SHP77 (cell line): ENCODE measurements at regions not wholly inside any gene's neighbourhood (a gene's known extent, or its start where the extent isn't known, plus 50 kb on each side); places are given as distances from the start of the nearest gene placed in this dataset.

Experiments used
- DNase-seq, 2 experiments: peaks; one replicate each; lab custom pipeline; 2025; lab: John Stamatoyannopoulos, UW

GRCh38 chr9:13896922-13897835 lies 416.8 kb downstream of the NFIB start:
- DNase-seq, result no peak

DNA sequence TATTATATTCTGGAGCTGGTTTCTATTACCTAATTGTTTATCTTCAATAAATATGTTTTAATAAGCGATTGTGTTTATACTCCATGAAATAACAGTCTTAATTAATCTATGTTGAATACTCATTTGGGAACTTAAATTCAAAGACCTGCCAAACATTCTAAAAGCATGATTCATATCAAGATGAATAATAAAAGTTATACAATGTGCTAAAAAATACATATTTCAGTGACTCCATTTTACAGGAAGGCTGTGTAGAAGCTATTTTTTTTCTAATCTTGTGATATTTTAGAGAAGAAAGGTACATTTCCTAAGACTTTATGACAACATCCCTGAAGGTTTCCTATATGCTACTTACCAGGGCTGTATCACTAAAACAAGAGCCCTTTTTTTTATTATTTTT lies 417.9 kb downstream of the NFIB start:
- no peak for DNase-seq

DNA sequence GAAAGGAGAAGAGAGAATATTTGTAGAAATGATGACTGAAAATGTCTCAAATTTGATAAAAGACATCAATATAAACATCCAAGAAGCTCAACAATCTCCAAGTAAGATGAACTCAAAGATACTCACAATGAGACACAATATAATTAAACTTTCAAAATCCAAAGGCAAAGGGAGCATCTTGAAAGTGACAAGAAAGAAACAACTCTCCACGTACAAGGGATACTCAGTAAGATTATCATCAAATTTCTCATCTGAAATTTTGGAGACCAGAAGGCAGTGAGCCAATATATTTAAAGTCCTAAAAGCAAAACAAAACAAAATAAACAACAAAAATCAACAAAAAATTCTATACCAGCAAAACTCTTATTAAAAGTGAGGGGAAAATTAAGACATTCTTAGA lies 428.7 kb downstream of the NFIB start:
- DNase-seq, result no peak

DNA sequence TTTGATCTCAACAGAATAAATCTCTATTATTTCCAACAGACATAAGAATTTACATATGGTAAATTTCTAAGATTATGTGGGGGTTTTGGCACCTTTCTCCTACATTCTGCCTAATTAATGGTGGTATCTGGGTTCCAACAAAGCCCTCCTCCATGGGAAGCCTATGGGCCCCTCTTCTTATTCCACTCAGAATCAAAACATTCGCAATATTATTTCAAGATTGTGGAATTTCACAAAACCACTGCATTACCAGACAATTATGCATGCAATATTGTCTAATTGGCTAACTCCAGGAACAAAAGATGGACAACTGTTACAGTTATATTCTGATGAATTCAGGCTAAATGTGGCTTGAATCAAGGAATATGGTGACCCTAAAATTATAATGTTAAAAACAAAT lies 434.0 kb downstream of the NFIB start:
- no peak for DNase-seq

DNA sequence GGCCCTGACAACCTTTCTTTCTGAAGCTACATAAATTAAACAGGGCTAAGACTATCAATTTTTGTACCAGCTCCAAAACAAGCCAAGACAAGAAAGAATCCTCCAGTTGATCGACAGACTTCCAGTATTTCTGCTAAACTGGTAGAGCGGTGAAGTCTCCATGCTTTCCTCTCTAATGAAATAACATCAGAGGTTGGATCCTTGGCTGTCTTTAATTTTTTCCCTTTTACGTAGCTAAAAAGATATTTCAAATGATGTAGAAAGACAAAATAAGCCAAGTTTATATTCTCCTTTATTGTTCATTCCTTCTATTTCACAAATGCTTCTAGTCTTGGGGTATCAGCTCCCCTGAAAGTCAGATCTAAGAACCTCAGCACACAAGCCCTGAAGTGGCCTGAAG lies 434.9 kb downstream of the NFIB start:
- no peak for DNase-seq

GRCh38 chr9:13878241-13878711 lies 435.7 kb downstream of the NFIB start:
- no peak for DNase-seq

- DNase-seq, result no peak
These were observed 437.2 kb downstream of the NFIB start for GRCh38 chr9:13876741-13877140.

GRCh38 chr9:13873203-13873602 lies 440.7 kb downstream of the NFIB start:
- no peak for DNase-seq

DNA sequence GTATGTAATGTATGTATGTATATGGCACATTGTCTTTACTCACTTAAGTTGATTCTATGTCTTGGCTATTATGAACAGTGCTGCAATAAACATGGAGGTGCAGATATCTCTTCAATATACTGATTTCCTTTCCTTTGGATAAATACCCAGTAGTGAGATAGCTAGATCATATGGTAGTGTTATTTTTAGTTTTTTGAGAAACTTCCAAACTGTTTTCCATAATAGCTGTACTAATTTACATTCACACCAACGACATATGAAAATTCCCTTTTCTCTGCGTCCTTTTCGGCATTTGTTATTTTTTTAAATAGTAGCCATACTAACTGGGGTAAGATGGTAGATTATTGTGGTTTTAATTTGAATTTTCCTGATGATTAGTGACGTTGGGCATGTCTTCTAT lies 445.6 kb downstream of the NFIB start:
- DNase-seq, result no peak

GRCh38 chr9:13865869-13866268 lies 448.1 kb downstream of the NFIB start:
- DNase-seq, result no peak

DNA sequence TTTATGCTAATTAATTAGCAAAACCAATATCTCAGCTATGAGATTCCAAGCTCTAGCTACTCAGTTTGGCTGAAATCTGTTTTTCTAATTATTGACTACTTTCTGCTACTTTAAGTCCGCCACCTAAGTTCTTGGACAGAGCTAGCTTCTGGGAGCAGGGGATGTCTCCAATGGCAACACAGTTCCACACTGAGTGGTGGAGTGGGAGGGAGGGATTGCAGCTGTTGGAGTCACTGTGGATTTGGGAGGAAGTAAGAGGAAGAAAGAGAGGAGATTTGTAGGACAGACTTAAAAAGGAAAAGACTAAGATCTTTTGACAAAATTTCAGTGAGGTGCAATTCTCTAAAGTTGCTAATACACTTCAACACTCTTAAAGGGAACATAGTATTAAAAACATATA lies 450.8 kb downstream of the NFIB start:
- DNase-seq, result no peak

- DNase-seq, result no peak
These were observed 451.3 kb downstream of the NFIB start for GRCh38 chr9:13862654-13863053.

DNA sequence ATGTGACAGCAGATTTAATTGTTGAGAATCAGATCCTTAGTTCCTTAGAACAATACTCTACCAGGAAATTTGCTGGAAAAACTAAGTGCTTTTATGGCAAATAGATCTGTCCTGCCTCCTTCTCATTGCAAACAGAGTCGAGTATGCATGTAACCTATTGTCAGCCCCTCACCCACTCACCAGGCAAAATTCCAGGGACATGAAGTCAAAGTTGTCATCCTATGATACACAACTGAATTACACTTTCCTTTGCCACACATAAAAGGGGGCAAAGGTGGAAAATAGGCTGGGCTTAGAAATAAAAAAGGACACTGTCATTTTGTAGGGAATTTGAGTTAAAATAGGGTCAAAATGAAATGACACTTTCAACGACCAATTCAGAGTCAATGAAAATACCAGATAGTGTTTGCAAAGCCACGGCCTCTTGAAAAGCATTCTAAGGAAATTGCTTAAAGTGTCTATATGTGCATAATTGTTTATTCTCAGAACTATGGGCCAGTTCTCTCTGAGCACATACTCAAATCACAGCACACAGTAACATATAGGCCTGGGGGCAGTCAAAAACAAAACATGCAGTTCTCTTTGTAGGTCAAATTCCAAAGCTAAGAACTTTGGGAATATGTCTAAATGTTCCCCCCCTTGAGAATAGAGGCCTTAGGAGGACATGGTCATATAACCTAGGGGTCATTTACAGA lies 452.8 kb downstream of the NFIB start:
- DNase-seq, result no peak

DNA sequence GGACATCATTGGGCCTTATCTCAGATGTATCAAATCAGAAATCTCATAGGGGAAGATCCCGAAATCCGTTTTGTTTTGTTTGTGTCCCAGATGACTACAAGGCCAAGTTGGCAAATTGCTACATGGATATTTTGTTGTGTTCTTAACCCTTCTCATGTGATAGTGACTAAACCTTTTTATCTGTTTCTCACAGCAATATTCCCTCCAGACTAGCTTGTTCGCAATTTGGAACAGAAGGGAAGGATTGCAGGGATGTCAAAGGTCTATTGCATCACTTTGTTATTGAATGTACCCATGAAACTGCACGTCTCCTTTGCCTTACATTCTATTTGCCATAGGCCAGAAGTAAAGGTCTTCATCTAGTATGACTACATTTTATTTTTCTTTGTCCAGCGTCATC lies 453.9 kb downstream of the NFIB start:
- DNase-seq, result no peak

- DNase-seq, result no peak
These were observed 456.4 kb downstream of the NFIB start for GRCh38 chr9:13857521-13857920.

DNA sequence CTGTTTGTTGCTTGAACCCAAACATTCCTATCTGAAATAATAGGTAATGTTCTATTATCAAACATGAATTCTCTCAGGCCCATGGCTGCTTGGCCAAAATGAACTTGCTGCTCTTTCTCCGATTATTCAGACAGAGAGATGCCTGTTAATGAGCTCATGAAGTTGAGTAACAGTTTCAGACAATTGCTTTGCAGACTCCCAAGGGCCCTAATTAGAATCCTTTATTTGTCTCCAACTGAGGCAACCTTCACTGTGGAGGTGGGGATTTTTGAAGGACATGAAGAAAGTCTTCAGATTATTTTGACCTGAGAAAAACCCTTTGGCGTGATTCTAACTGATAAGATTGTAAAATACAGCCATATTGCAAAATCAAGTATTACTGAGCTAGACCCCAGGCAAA lies 466.7 kb downstream of the NFIB start:
- DNase-seq, result no peak

DNA sequence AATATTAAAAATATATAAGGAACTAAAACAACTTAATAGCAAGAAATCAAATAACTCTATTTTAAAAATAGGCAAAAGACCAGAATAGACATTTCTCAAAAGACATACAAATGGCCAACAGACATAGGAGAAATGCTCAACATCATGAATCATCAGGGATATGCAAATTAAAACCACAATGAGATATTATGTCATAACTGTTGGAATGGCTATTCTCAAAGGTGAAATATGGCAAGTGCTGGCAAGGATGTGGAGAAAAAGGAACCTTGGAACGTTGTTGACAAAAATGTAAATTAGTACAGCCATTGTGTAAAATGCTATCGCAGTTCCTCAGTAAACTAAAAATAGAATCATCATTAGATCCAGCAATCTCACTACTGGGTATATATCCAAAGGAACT lies 468.5 kb downstream of the NFIB start:
- DNase-seq, result no peak

DNA sequence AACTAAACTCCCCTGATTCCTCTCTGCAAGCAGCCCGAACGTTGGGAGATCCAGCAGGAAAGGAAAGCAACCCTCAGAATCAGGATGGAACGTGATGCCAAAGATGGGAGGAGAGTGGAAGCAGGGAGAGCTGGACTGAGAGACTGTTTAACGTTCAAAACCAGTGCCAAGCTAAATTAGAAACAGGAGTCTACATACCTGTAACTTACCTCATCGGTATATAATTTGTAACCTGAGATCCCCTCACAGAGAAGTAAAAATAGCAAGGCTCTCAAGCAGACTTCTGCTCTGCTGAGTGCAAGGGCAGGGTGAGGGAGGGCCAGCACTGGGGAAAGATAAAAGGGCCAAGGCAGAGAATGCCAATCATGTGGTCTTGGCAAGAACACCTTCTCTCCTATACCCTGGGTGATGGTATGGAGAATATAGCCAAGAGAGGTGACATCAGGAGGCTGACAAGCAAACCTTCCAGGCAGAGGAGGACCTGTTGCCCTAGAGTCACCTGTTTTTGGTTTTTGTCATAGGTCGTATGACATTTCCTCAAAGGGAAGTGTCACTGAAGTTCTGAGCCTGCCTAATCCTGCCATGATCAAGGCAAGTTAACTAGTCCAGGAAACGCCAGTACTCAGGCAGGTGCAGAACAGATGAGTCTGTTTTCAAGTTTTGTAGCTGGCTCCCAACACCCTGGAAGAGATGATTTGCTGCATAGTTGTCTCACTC lies 472.0 kb downstream of the NFIB start:
- DNase-seq, result no peak

DNA sequence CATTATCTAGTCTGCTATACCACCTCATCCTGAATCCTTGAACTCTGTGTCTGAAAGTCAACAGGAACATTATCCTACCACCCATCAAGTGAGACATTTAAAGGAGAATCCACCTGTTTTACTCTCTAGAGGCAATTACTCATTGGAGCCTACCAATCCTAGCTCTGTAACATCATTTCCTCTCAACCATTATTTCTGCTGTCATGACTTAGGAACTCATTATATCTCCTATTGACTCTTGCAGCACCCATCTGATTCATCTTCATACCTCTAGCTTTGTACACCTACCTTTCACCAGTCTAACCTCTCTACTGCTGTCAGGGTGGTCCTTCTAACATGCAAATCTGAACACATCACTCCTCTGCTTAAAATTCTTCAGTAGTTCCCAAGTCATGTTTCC lies 481.5 kb downstream of the NFIB start:
- no peak for DNase-seq

DNA sequence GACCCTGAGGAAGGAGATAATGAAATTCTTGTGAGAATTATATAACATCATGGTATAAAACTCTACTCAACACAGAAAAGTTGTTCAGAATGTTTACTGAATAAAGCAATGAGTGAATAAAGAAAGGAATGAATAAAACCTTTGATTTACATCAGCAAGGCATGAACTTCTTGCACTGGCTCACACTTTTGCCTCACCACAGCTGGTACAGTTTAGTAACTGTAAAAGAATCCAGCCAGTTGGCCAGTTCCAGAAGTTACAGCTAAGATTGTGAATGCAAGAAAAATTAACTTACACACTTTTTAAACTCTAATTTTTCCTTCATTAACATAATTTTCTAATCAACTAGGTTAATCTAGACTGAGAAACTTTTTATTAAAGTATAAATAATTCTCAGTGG lies 490.9 kb downstream of the NFIB start:
- no peak for DNase-seq

- no peak for DNase-seq
These were observed 496.1 kb downstream of the NFIB start for GRCh38 chr9:13817754-13818278.

GRCh38 chr9:13816837-13817236 lies 497.1 kb downstream of the NFIB start:
- DNase-seq, result no peak
